A549 (cell line): ENCODE measurements at regions not wholly inside any gene's neighbourhood (a gene's known extent, or its start where the extent isn't known, plus 50 kb on each side); places are given as distances from the start of the nearest gene placed in this dataset.

Experiments used
- CTCF ChIP-seq: fragments of >200 bp; sonication (Bioruptor Twin); formaldehyde crosslinking; IDR thresholded peaks from 3 replicates; pipeline ENCODE4 v1.5.1; 2016
- POLR2A ChIP-seq: IDR thresholded peaks from 2 replicates; pipeline ENCODE4 v1.6.1; 2012; ENCODE audit warnings: mild to moderate bottlenecking, low read length
- RAD21 ChIP-seq, 2 experiments: fragments of >200 bp in 1 of 2; sonication (Bioruptor Twin) in 1 of 2; formaldehyde crosslinking in 1 of 2; IDR thresholded peaks in 1 of 2; conservative IDR thresholded peaks in 1 of 2; 2 replicates in 1 of 2; 3 replicates in 1 of 2; pipeline ENCODE4 v1.6.1; 2012 to 2018; ENCODE audit warnings: inconsistent platforms in 1 of 2
- TF ChIP-seq, protein P1 (sequence below): fragments of 450-650 bp; IDR thresholded peaks from 2 replicates; pipeline ENCODE4 v1.6.1; 2014; ENCODE audit warnings: antibody characterized with exemption

DNA sequence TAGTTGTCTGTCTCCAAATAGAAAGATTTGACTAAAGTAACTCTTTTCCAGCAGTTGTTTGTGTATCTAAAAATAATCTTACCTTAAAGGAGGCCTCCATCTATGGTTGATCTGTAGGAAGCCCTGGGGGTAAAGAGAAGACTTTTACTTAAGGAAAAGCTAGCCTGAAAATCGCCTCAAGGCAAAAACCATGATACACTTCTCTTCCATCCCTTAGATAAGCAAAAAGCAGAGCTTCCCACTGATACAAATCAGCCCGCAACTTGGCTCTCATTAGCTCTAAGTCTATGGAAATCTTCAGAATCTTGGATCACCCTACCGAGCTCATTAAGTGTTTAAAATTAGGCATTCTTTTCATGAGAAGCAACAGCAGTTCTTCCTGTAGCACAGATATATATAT, 576.9 kb upstream of the PTBP2 start:
- no peak for TF ChIP-seq CTCF
- no peak for TF ChIP-seq RAD21 (conservative IDR thresholded peaks at IDR 0.05 in 1 of 2, IDR thresholded peaks at IDR 0.05 in 1 of 2)
- TF ChIP-seq POLR2A = no peak
- TF ChIP-seq, protein P1, sequence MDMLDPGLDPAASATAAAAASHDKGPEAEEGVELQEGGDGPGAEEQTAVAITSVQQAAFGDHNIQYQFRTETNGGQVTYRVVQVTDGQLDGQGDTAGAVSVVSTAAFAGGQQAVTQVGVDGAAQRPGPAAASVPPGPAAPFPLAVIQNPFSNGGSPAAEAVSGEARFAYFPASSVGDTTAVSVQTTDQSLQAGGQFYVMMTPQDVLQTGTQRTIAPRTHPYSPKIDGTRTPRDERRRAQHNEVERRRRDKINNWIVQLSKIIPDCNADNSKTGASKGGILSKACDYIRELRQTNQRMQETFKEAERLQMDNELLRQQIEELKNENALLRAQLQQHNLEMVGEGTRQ = no peak
